ENCODE measurements at regions not wholly inside any gene's neighbourhood (a gene's known extent, or its start where the extent isn't known, plus 50 kb on each side); places are given as distances from the start of the nearest gene placed in this dataset.
"Not testable (repeated sequence)": the region's sequence is repeated elsewhere in the genome, so short reads cannot be mapped to it uniquely, and the experiment has no call there.

- Histone ChIP-seq H3K27me3 (no peaks in the 10 kb centered on the region), H3K4me1 (no peaks in the 10 kb centered on the region), H3K9me3 (no peaks in the 10 kb centered on the region), H3K36me3 (no peaks in the 10 kb centered on the region), H3K4me3 (ENCODE audit: low read depth, low read length) (no peak overlapping the region)
- DNase-seq: no peak
- no peak for TF ChIP-seq CTCF (IDR thresholded peaks at IDR 0.05; ENCODE audit: low read depth, low read length)
Observed at GRCh38 chr2:83887757-83888156, 571.3 kb downstream of the SUCLG1 start.

- H3K27me3 ChIP-seq: no peaks in the 10 kb centered on the region
- TF ChIP-seq CTCF (IDR thresholded peaks at IDR 0.05; ENCODE audit: low read depth, low read length): no peak
- H3K4me1 ChIP-seq: no peaks in the 10 kb centered on the region
- no peaks in the 10 kb centered on the region for H3K36me3 ChIP-seq
- DNase-seq: no peak
- H3K9me3 ChIP-seq: no peaks in the 10 kb centered on the region
- H3K4me3 ChIP-seq (ENCODE audit: low read depth, low read length): no peak overlapping the region
Observed at GRCh38 chr2:83879127-83879526, 580.0 kb downstream of the SUCLG1 start.

GRCh38 chr2:83877261-83877660 is 581.8 kb downstream of the SUCLG1 start:
- not testable (repeated sequence) for DNase-seq; H3K27me3 ChIP-seq; H3K4me1 ChIP-seq; H3K9me3 ChIP-seq; H3K36me3 ChIP-seq; H3K4me3 ChIP-seq (ENCODE audit: low read depth, low read length)

- no peaks in the 10 kb centered on the region for H3K36me3 ChIP-seq
- no peak overlapping the region for H3K4me3 ChIP-seq (ENCODE audit: low read depth, low read length)
- no peak for TF ChIP-seq CTCF (IDR thresholded peaks at IDR 0.05; ENCODE audit: low read depth, low read length)
- DNase-seq: no peak
- no peaks in the 10 kb centered on the region for H3K27me3 ChIP-seq
- no peaks in the 10 kb centered on the region for H3K4me1 ChIP-seq
- no peaks in the 10 kb centered on the region for H3K9me3 ChIP-seq
Observed at GRCh38 chr2:83874712-83875430, 584.2 kb downstream of the SUCLG1 start.

- no peaks in the 10 kb centered on the region for H3K36me3 ChIP-seq
- H3K9me3 ChIP-seq: no peaks in the 10 kb centered on the region
- H3K4me1 ChIP-seq: no peaks in the 10 kb centered on the region
- no peak overlapping the region for H3K4me3 ChIP-seq (ENCODE audit: low read depth, low read length)
- H3K27me3 ChIP-seq: no peaks in the 10 kb centered on the region
- TF ChIP-seq CTCF (IDR thresholded peaks at IDR 0.05; ENCODE audit: low read depth, low read length): no peak
- no peak for DNase-seq
Observed at GRCh38 chr2:83874066-83874465, 585.0 kb downstream of the SUCLG1 start.

GRCh38 chr2:83873110-83873509 is 586.0 kb downstream of the SUCLG1 start:
- Histone ChIP-seq H3K27me3 (no peaks in the 10 kb centered on the region), H3K4me1 (no peaks in the 10 kb centered on the region), H3K36me3 (no peaks in the 10 kb centered on the region), H3K4me3 (ENCODE audit: low read depth, low read length) (no peak overlapping the region), H3K9me3 (no peaks in the 10 kb centered on the region)
- DNase-seq: no peak
- no peak for TF ChIP-seq CTCF (IDR thresholded peaks at IDR 0.05; ENCODE audit: low read depth, low read length)
